IMR-90 (cell line): ENCODE measurements at regions not wholly inside any gene's neighbourhood (a gene's known extent, or its start where the extent isn't known, plus 50 kb on each side); places are given as distances from the start of the nearest gene placed in this dataset.

Experiments used
- CTCF ChIP-seq: conservative IDR thresholded peaks from 2 replicates; pipeline ENCODE4 v1.5.1; 2012; ENCODE audit warnings: mild to moderate bottlenecking, low read depth, low read length, improper control_type of control experiment
- MAZ ChIP-seq: IDR thresholded peaks from 2 replicates; pipeline ENCODE4 v1.6.1; 2012; ENCODE audit warnings: low read depth, mild to moderate bottlenecking, low read length, improper control_type of control experiment, moderate library complexity, borderline replicate concordance
- POLR2A ChIP-seq: IDR thresholded peaks from 2 replicates; pipeline ENCODE4 v1.6.1; 2012; ENCODE audit warnings: mild to moderate bottlenecking, low read depth, low read length
- RCOR1 ChIP-seq: IDR thresholded peaks from 2 replicates; pipeline ENCODE4 v1.6.1; 2012; ENCODE audit warnings: mild to moderate bottlenecking, low read length, improper control_type of control experiment; ENCODE audit not compliant: insufficient replicate concordance

GRCh38 chr2:64205415-64205814, 61.2 kb upstream of the PELI1 start:
- TF ChIP-seq POLR2A (no peak), CTCF (no peak), MAZ (no peak), RCOR1 (no peak)
